GM10266 (cell line): ENCODE measurements at regions not wholly inside any gene's neighbourhood (a gene's known extent, or its start where the extent isn't known, plus 50 kb on each side); places are given as distances from the start of the nearest gene placed in this dataset.

ENCODE experiments used
- DNase-seq: peaks from one replicate; pipeline ENCODE4 v3.0.0; 2012; ENCODE audit errors: extremely low spot score
- CTCF ChIP-seq: IDR thresholded peaks from 2 replicates; pipeline ENCODE4 v1.5.1; 2012; ENCODE audit warnings: mild to moderate bottlenecking, low read depth; ENCODE audit not compliant: control insufficient read depth, insufficient read depth; ENCODE audit errors: missing control alignments

- TF ChIP-seq CTCF = no peak
Observed at GRCh38 chr12:93290391-93290790, 87.3 kb upstream of the NUDT4 start.

GRCh38 chr12:93292213-93292612, 85.5 kb upstream of the NUDT4 start:
- TF ChIP-seq CTCF = no peak

More at GRCh38 chr12:93290391-93290790, 87.3 kb upstream of the NUDT4 start:
- no peak for DNase-seq

GRCh38 chr12:93292731-93293566, 84.8 kb upstream of the NUDT4 start:
- no peak for TF ChIP-seq CTCF
- no peak for DNase-seq

More at GRCh38 chr12:93292213-93292612, 85.5 kb upstream of the NUDT4 start:
- DNase-seq = no peak

GRCh38 chr12:93297032-93297431, 80.7 kb upstream of the NUDT4 start:
- no peak for TF ChIP-seq CTCF
- DNase-seq = peak; percentile 49

GRCh38 chr12:93297536-93297935, 80.2 kb upstream of the NUDT4 start:
- no peak for TF ChIP-seq CTCF
- DNase-seq = no peak

- DNase-seq = no peak
Observed at GRCh38 chr12:93299262-93299846, 78.4 kb upstream of the NUDT4 start.

More at GRCh38 chr12:93299262-93299846, 78.4 kb upstream of the NUDT4 start:
- no peak for TF ChIP-seq CTCF
